ENCODE measurements at regions not wholly inside any gene's neighbourhood (a gene's known extent, or its start where the extent isn't known, plus 50 kb on each side); places are given as distances from the start of the nearest gene placed in this dataset.

DNA sequence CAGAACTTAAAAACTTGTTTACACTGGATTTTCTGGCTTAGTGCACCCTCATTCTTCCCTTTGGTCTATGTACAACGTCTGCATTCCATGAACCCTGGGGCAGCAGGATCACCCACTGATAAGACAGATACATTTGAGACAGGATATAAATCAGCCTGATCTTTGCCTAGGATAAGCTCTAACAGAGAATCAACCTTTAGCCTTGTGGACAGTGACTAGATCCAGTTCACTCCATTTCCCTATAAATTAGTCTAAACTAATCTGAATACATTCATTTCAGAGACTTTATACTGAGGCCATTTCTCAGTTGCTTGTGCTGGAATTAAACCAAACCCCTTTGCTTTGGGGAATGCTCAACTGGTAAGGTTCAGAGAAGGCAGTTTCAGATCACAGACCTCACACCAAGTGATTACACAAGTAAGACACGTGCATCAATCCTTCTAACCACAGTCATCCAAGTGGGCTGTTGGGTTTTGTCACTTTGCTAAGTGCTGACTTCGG is 639.8 kb upstream of the FZD8 start:
- in situ Hi-C loops (cut with HindIII; ENCODE audit: low pct_unique_long_range_greater_than_20kb, low sequenced_read_pairs), result no loop called here
- no peak for DNase-seq (ENCODE audit: low read depth, low spot score)

DNA sequence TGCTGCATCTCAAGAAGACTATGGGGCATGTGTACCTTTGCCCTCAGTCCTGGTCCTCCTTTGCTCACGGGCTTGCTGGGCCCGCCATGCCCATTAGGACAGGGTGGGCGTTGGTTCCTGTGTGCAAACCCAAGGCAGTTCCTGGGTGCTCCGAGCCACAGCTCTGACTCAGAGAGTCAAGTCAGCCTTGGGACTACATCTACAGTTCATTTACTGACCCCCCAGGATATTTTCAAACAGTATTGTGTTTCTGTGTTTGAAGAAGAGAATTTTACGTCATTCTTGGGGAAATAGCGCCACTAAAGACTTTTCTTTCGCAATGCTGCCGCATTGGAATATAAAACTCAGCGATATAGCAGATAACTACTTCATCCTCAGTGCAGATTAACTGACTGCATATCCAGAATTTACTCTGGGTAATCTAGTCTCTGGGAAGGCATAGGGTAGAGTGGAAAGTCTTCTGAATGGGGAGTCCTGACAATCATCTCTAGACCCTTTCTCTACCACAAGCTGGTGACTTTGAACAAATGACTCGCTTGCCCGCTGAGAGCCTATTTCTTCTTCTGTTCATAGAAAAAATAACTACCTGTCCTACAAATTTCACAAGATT is 638.9 kb upstream of the FZD8 start:
- no peak for DNase-seq (ENCODE audit: low read depth, low spot score)
- in situ Hi-C loops (cut with HindIII; ENCODE audit: low pct_unique_long_range_greater_than_20kb, low sequenced_read_pairs), result no loop called here

DNA sequence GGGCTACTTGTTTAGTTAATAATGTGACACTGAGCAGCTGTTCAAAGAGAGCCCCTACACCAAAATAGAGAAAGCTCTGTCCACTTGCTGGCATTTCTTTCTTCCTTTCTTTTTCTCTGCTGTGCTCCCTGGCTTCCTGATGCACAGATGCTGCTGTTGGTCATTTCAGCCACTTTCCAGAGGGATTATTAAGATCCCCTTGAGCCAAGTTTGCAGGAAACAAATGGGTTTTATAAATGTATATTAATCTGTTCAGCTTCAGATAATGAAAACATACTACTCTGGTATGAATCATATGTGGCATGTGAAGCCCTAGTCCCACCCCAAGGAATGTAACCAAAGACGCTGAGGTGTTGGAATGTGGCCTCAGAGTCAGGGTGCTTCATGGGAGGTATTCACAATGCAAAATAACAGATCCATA is 638.2 kb upstream of the FZD8 start:
- no peak for DNase-seq (ENCODE audit: low read depth, low spot score)
- in situ Hi-C loops (cut with HindIII; ENCODE audit: low pct_unique_long_range_greater_than_20kb, low sequenced_read_pairs), result no loop called here

DNA sequence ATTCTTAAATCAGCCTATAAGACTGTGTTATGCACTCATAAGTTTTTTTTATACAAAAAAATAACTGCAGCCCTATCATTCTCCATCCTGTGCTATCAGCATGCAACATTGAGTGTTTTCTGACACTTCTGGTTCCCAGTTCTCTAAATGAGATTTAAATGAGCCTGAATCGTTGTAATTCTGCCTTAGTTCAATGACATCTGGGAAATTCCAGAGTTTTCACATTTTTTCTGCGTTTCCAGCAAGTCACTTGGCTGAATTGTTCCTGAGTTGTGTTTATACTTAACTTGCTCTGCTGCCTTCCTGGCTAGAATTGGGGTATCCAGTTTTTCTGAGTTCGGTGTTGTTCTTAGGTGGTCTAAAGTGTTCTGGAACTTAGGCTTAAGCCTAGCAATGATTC is 636.1 kb upstream of the FZD8 start:
- in situ Hi-C loops (cut with HindIII; ENCODE audit: low pct_unique_long_range_greater_than_20kb, low sequenced_read_pairs), result no loop called here
- no peak for DNase-seq (ENCODE audit: low read depth, low spot score)

DNA sequence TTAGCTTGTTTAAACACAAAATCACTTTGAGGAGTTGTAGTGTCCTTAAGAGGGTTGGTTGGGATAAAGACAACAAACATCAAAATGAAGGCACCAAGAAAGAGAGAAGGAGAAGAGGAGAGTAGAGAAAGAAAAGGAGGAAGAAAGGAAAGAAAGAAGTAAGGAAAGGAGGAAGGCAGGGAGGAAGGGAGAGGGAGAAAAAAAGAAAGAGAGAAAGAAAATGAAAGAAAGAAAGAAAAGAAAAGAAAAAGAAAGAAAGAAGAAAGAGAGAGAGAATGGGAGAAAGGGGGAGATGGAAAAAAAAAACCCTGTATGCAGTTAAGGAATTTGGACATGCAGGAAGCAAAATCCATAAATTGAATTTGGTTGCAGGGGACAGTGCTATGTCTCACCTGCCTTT is 635.4 kb upstream of the FZD8 start:
- in situ Hi-C loops (cut with HindIII; ENCODE audit: low pct_unique_long_range_greater_than_20kb, low sequenced_read_pairs), result no loop called here
- no peak for DNase-seq (ENCODE audit: low read depth, low spot score)

DNA sequence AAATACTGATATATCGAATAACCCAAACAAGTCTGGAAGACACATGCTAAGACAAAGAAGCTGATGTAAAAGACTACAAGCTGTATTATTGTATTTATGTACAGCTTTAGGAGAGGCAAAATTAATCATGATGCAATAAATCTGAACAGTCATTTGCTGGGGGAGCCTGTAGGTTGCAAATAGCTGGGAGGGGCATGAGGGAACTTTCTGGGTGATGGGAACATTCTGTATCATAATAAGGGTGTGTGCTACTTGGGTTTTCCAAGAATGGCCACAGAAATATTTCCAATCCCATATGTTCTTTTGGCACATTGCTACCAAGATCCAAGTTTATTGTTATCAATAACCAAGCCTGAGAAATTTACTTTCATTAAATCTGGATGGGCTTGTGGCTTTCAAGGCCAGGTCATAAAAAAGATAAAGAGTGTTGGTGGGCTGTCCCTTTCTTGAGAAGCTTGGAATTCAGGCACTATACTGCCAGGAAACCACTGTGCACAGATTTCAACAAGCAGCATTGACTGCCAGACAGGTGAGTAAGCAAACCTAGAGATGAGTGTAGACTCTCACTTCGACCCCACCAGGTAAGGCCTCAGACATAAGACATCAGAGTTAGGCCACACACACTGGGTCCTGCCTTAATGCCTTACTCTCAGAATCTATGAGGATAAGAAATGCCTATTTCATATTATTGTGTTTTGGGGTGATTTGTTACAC is 629.7 kb upstream of the FZD8 start:
- DNase-seq (ENCODE audit: low read depth, low spot score), result no peak
- in situ Hi-C loops (cut with HindIII; ENCODE audit: low pct_unique_long_range_greater_than_20kb, low sequenced_read_pairs), result no loop called here

DNA sequence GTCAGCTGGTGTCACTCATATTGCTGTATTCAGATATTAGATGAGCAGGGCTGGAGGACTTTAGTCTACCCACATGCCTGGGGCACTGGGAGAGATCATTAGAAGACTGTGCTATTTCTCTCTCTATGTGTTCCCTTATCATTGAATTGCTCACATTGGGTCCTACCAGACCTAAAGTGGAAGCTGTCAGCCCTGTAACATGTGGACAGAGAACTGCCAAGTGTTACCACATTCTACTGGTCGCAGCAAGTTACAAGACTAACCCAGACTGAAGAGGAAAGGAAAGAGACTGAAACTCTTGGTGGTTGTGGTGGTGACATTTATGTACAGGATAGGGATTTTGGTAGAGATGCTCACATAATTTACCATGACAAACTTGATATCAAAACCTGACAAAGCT is 627.1 kb upstream of the FZD8 start:
- no peak for DNase-seq (ENCODE audit: low read depth, low spot score)
- in situ Hi-C loops (cut with HindIII; ENCODE audit: low pct_unique_long_range_greater_than_20kb, low sequenced_read_pairs), result no loop called here

DNA sequence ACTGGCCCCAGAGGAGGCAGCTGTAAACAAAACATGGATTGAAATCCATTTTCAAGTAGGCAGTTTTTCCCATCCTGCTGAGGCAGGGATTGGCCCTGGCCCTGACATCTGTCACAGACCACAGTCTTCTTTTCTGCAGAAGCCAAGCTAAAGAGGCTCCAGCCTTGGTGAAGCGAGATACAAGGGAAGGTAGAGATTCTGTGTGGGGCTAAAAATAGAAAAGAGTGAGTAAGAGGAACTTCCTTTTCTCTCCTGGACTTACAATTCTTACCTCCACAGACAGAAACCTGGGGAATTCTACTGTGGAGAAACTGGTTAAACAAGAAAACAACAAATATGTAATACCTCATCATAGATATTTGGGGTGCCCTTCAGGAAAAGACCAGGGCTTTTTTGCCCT is 624.8 kb upstream of the FZD8 start:
- in situ Hi-C loops (cut with HindIII; ENCODE audit: low pct_unique_long_range_greater_than_20kb, low sequenced_read_pairs), result no loop called here
- no peak for DNase-seq (ENCODE audit: low read depth, low spot score)

DNA sequence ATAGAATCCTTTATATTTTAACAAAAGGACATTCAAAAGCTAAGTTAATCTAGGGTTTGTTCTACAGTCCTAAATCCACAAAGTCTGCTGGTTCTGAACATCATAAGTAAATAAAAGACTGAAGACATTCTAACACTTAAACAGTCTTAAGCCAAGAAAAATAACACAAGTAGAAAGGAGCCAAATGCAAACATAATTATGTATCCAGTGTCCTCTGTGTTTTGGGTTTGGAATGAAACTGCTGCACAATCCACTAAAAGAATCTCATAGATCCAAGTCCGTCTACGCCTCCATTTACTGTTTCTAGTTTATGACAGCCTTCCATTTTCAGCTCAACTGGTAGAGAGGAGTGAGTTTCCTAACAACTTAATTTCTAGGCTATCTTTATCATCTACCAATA is 623.6 kb upstream of the FZD8 start:
- DNase-seq (ENCODE audit: low read depth, low spot score), result no peak
- in situ Hi-C loops (cut with HindIII; ENCODE audit: low pct_unique_long_range_greater_than_20kb, low sequenced_read_pairs), result no loop called here

DNA sequence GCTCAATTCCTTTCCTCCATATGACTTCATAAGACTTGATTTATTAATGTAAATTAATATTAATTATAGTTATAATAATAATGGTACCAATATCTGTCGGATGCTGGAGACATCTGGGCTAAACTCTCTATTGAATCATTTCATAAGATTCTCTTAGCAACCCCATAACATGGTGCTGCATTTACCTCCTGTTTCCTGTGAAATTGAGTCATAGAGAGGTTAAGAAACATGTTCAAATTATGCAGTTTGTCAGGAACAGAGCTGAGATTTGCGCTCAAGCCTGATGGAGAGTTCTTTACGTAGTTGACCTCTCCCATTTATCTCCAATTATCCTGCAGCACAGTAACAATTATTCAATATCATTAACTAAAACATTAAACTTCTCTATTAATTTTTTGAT is 621.8 kb upstream of the FZD8 start:
- in situ Hi-C loops (cut with HindIII; ENCODE audit: low pct_unique_long_range_greater_than_20kb, low sequenced_read_pairs), result no loop called here
- DNase-seq (ENCODE audit: low read depth, low spot score), result no peak

DNA sequence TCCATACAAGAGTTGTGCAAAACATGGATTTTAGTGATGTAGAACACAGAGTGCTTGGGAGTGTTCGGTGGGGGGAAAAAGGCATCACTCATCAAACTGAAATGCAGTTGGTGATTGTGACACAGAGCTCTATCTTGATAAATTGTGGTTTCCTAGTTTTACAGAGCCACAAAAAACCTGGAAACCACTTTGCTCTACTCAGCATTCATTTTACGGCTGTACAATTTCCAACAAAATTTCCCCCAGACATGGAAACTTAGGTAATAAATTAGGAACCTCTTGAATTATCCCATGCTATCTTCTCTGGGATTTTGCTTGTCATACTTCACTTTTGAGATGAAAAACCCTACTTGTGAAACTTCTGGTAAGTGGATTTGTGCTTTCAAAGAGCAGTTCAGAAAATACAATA is 614.9 kb upstream of the FZD8 start:
- in situ Hi-C loops (cut with HindIII; ENCODE audit: low pct_unique_long_range_greater_than_20kb, low sequenced_read_pairs), result no loop called here
- DNase-seq (ENCODE audit: low read depth, low spot score), result no peak

DNA sequence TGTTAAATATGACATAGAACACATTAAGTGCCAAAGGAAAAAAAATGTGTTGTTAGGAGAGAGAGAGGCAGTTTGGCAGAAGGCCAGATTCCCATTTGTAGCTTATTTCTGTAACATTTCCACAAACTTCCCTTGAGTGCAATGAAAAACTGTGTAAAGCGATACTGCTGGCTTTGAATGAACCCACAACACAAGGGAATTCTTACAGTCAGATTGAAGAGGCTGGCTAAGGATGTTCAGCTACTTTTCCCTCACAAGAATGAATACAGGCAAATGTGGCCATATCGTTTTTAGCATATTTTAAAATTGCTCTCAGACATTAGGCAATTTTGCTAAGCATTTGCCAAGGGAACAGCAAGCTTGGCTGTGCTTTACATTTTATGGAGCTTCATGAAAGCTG is 614.1 kb upstream of the FZD8 start:
- in situ Hi-C loops (cut with HindIII; ENCODE audit: low pct_unique_long_range_greater_than_20kb, low sequenced_read_pairs), result no loop called here
- DNase-seq (ENCODE audit: low read depth, low spot score), result no peak

DNA sequence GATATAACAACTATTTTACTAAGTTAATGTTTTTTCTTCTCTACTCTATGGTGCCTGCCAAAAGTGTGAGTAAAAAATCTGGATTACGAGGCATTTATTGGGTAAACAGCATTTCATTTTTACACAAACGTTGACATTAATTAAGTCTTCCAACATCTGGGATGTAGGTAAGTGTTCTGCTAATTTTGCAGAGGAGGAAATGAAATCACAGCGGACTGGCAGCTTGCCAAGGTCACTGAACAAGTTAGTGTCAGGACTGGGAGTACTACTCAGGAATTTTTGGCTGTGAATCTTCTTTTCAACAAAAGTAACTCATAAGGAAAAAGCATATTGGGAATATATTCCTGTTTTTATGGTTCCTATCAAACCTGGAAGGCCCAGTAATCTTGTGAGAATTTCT is 612.1 kb upstream of the FZD8 start:
- DNase-seq (ENCODE audit: low read depth, low spot score), result no peak
- in situ Hi-C loops (cut with HindIII; ENCODE audit: low pct_unique_long_range_greater_than_20kb, low sequenced_read_pairs), result no loop called here

DNA sequence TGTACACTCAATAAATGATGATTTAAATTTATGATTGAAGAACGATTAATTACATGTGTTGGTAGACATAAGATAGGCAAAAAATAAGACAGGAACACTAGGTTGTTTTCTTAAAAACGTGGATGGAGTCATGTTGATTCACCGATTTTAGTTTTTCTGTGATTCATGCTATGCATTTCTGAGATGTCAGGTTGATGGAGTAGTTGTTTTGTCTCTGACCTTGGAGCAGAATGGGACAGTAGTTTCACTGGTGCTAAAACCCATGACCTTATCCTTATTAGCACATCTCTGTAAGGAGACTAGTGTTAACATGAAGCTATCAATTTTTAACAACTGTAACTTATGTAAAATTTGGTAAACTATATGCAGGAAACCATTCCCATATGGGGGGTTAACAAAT is 611.6 kb upstream of the FZD8 start:
- no peak for DNase-seq (ENCODE audit: low read depth, low spot score)
- in situ Hi-C loops (cut with HindIII; ENCODE audit: low pct_unique_long_range_greater_than_20kb, low sequenced_read_pairs), result no loop called here

DNA sequence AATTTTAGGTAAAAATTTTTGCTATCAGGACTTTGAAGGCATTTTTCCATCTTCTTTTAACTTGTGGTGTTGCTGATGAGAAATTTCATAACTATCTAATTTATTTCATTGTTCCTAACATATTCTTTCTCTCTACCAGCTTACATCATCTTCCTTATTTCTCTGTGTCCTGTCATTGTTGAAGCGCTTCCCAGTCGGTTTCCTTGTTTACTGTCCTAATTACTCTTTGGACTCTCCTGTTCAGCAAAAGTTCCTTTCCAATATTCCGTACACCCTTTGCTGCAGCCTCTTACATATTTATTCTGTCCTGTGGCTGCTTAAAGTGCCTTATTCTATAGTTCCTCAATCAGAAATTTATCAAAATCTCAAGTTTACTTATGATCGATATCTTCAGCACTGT is 609.0 kb upstream of the FZD8 start:
- DNase-seq (ENCODE audit: low read depth, low spot score), result no peak
- in situ Hi-C loops (cut with HindIII; ENCODE audit: low pct_unique_long_range_greater_than_20kb, low sequenced_read_pairs), result no loop called here

DNA sequence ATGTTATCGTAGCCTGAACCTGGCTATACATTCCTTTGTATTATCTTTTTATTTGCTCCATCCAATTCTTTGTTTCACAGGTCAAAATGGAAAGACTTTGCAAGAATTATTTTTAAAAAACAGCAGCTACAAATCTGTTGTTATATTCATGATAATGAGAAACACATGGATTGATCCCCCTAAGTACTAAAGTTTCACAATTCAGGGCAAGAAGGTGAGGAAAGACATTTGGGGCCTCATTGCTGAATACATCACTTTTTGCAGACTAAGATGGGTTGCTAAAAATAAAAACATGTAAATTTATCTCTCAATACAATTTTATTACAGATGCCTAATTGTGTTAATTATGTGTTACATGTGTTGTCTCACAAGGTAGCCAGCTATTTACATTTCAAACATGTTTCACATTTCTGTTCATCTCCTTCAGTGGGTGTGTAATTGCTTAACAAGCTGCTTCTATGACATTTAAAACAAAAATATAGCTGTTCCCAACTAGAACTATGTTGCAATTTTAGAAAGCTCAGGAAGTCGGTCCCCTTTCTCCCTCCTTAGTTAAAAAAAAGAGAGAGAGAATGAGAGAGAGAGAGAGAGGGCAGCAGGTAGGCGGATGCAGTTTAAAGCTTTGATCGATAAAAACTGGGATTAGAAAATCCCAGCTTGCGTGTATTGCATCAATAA is 606.3 kb upstream of the FZD8 start:
- in situ Hi-C loops (cut with HindIII; ENCODE audit: low pct_unique_long_range_greater_than_20kb, low sequenced_read_pairs), result no loop called here
- DNase-seq (ENCODE audit: low read depth, low spot score), result no peak

DNA sequence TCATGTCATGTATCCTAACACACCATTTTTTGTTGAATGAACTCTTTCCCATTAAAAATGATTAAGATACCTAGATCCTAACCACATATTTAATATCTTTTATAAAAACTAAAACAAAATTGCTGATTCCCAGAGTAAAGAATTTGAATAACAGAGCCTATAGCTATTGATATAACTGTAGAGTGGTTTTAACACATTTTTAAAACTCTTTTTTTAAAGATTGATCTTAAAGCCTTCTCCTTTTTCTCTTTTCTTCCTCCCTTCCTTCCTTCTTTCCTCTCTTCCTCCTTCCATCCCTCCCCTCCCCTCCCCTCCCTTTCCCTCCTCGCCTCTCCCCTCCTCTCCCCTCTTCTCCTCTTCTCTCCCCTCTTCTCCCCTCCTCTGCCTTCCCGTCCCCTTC is 605.4 kb upstream of the FZD8 start:
- in situ Hi-C loops (cut with HindIII; ENCODE audit: low pct_unique_long_range_greater_than_20kb, low sequenced_read_pairs), result no loop called here
- no peak for DNase-seq (ENCODE audit: low read depth, low spot score)

DNA sequence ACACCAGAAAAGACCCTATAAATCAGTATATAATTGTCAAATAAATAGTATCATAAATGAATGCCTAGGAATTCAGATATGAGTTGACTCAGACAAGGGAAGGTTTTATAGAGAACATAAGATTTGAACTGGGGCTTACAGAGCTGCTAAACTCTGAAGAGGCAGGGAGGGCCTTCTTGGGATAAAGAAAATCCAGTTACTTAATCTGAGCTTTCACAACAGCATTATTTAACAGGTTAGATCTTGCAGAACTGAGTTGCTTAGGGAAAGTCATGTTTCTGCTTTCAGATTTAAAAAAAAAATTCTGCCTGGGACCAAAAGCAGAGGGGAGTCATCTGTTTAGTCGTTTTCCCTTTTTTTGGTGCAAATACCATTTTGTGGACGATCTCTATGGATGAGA is 594.8 kb upstream of the FZD8 start:
- in situ Hi-C loops (cut with HindIII; ENCODE audit: low pct_unique_long_range_greater_than_20kb, low sequenced_read_pairs), result no loop called here

DNA sequence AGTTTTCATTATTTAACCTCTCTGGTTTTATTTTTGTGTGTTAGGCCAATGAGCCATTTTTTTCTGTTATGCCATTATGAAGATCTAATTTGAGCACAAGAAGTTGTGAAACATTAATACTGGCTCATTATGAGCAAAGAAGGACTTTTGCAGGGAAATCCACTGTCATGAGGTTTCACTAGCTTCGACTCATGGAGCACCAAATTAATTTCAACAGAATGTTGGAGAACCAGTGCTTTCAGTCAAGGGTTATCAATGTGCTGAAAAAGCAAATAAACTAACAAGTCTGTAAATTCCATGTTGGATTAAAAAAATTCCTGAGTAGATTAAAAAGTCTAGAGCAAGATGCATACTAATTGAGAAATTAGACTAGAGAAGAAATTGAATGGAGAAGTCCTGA is 594.2 kb upstream of the FZD8 start:
- in situ Hi-C loops (cut with HindIII; ENCODE audit: low pct_unique_long_range_greater_than_20kb, low sequenced_read_pairs), result no loop called here
- DNase-seq (ENCODE audit: low read depth, low spot score), result no peak

More for the DNA sequence above, 594.8 kb upstream of the FZD8 start:
- no peak for DNase-seq (ENCODE audit: low read depth, low spot score)
